A673 (cell line): ENCODE measurements at regions not wholly inside any gene's neighbourhood (a gene's known extent, or its start where the extent isn't known, plus 50 kb on each side); places are given as distances from the start of the nearest gene placed in this dataset.

Experiments
- BruUV-seq: library from RNA; stranded (reverse); fragments of 400-500 nt; replicated peaks from 2 replicates; lab custom pipeline; 2021; lab: Mats Ljungman, UMichigan
- CTCF ChIA-PET: fragments of 300-600 bp; sonication (Branson Sonifier 250); formaldehyde crosslinking; loops from one replicate; lab custom pipeline; 2022; ENCODE audit warnings: antibody characterized with exemption; lab: Charles Lee
- POLR2A ChIA-PET: fragments of 300-600 bp; sonication (Branson Sonifier 250); formaldehyde crosslinking; loops from one replicate; lab custom pipeline; 2022; ENCODE audit warnings: antibody characterized with exemption; ENCODE audit not compliant: low non-redundant PET; lab: Charles Lee
- DNase-seq: peaks from one replicate; pipeline ENCODE4 v3.0.0-alpha.2; 2015; ENCODE audit warnings: low spot score
- H3K27ac ChIP-seq: fragments of 200-600 bp; sonication (generic); 2 replicates; pipeline ENCODE4 v1.5.1; 2016; ENCODE audit warnings: mixed run types, low read depth, mild to moderate bottlenecking, mixed read lengths, antibody characterized with exemption, low read length; ENCODE audit not compliant: poor library complexity, severe bottlenecking
- H3K27me3 ChIP-seq: fragments of 200-600 bp; sonication (generic); replicated peaks from 2 replicates; pipeline ENCODE4 v1.6.1; 2017; ENCODE audit warnings: mixed run types, low read depth, mild to moderate bottlenecking, mixed read lengths, antibody characterized with exemption, low read length; ENCODE audit not compliant: insufficient read depth, poor library complexity
- H3K36me3 ChIP-seq: fragments of 200-600 bp; sonication (generic); 2 replicates; pipeline ENCODE4 v1.6.1; 2016; ENCODE audit warnings: mixed run types, mild to moderate bottlenecking, mixed read lengths, antibody characterized with exemption, low read length; ENCODE audit not compliant: insufficient read depth, poor library complexity, severe bottlenecking
- H3K4me1 ChIP-seq: fragments of 200-600 bp; sonication (generic); 2 replicates; pipeline ENCODE4 v1.6.1; 2017; ENCODE audit warnings: mixed run types, mild to moderate bottlenecking, mixed read lengths, antibody characterized with exemption, low read length; ENCODE audit not compliant: insufficient read depth, poor library complexity, severe bottlenecking
- H3K4me3 ChIP-seq: fragments of 200-600 bp; sonication (generic); 2 replicates; pipeline ENCODE4 v1.5.1; 2016; ENCODE audit warnings: low read depth, mixed run types, mild to moderate bottlenecking, mixed read lengths, low read length; ENCODE audit not compliant: poor library complexity, severe bottlenecking
- H3K9me3 ChIP-seq: fragments of 200-600 bp; sonication (generic); 2 replicates; pipeline ENCODE4 v1.6.1; 2016; ENCODE audit warnings: mixed run types, low read depth, mild to moderate bottlenecking, mixed read lengths, antibody characterized with exemption, low read length; ENCODE audit not compliant: poor library complexity, severe bottlenecking
- CTCF ChIP-seq: fragments of 300-800, 200-600 bp; sonication (generic); conservative IDR thresholded peaks from 2 replicates; pipeline ENCODE4 v1.5.1; 2017; ENCODE audit warnings: low read depth, mild to moderate bottlenecking, antibody characterized with exemption, low read length, moderate library complexity, mixed read lengths
- EZH2 ChIP-seq: fragments of 200-600 bp; sonication (generic); IDR thresholded peaks from 2 replicates; pipeline ENCODE4 v1.6.1; 2017; ENCODE audit warnings: borderline replicate concordance, low read depth, mild to moderate bottlenecking, mixed read lengths, antibody characterized with exemption, low read length; ENCODE audit not compliant: poor library complexity, severe bottlenecking
- intact Hi-C: fragments of 100-400 bp; cut with micrococcal nuclease; formaldehyde crosslinking; loops from one replicate; pipeline ENCODE4 v1.10.0; 2022; ENCODE audit not compliant: unreplicated experiment

- Histone ChIP-seq H3K4me1 (no peaks in the 10 kb centered on the region), H3K4me3 (no peak overlapping the region), H3K9me3 (no peaks in the 10 kb centered on the region), H3K27ac (no peak overlapping the region), H3K27me3 (no peaks in the 10 kb centered on the region), H3K36me3 (no peaks in the 10 kb centered on the region)
- intact Hi-C loops, result no loop called here
- TF ChIP-seq CTCF (peak; percentile 36), EZH2 (no peak)
- ChIA-PET CTCF (no interaction called here), POLR2A (no interaction called here)
- no peak for DNase-seq
- BruUV-seq, result no TSS peak
Observed at GRCh38 chr1:208461680-208462079, 217.5 kb upstream of the PLXNA2 start.

- no peak for DNase-seq
- no peak for TF ChIP-seq EZH2
- TF ChIP-seq CTCF, result no peak
- Histone ChIP-seq H3K9me3 (no peaks in the 10 kb centered on the region), H3K36me3 (no peaks in the 10 kb centered on the region), H3K27me3 (no peaks in the 10 kb centered on the region), H3K4me1 (no peaks in the 10 kb centered on the region), H3K27ac (no peak overlapping the region), H3K4me3 (no peak overlapping the region)
- intact Hi-C loops, result no loop called here
- BruUV-seq, result no TSS peak
- CTCF ChIA-PET, result no interaction called here
- POLR2A ChIA-PET, result no interaction called here
Observed at GRCh38 chr1:208462761-208463160, 218.6 kb upstream of the PLXNA2 start.

- Histone ChIP-seq H3K9me3 (no peaks in the 10 kb centered on the region), H3K36me3 (no peaks in the 10 kb centered on the region), H3K27ac (no peak overlapping the region), H3K27me3 (no peaks in the 10 kb centered on the region), H3K4me3 (no peak overlapping the region), H3K4me1 (no peaks in the 10 kb centered on the region)
- CTCF ChIA-PET, result no interaction called here
- POLR2A ChIA-PET, result no interaction called here
- no peak for DNase-seq
- intact Hi-C loops, result no loop called here
- BruUV-seq, result no TSS peak
- TF ChIP-seq EZH2 (no peak), CTCF (no peak)
Observed at GRCh38 chr1:208465266-208465665, 221.1 kb upstream of the PLXNA2 start.
